ENCODE measurements at regions not wholly inside any gene's neighbourhood (a gene's known extent, or its start where the extent isn't known, plus 50 kb on each side); places are given as distances from the start of the nearest gene placed in this dataset.
A peak's percentile ranks its signal among the peaks of the same experiment; 100 is the strongest.

DNA sequence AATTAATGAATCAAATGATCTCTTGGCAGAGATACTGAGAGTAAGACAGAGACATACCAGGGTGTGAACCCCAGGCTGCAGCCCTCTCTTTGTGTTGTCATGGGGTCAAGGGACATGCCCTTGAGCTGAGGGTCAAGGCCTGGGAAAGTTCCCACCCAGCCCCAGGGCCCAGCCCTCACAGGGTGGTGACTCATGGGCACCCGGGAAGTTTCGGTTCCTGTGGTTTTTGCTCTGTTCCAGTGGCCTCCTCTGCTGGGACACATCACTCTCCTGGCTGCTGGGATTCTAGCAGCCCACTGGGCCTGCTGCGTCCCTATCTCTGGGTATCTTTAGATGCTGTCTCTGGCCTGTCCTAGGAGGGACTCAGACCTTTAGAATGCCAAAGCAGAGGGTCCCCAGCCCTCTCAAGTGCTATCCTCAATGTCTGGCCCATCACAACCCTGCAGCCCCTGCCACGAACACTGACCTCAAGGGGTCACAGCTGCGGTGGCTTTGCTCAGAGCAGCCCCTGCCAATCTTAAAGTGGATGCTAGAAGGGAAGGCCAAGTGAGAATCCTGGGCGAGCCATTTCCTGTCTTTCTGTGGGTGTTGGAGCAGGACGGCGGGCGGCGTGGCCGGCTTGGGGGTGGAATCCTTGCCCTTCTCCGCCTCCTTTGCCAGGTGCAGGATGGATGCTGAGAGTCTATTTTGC, 148.4 kb upstream of the TLE3 start:
- peak; percentile 80 for DNase-seq (ENCODE audit: low read depth)
- H3K4me3 ChIP-seq (ENCODE audit: low read depth, low read length) = no peak overlapping the region
- TF ChIP-seq MYC (IDR thresholded peaks at IDR 0.05; ENCODE audit: low read depth, low read length) (no peak), POLR2A (IDR thresholded peaks at IDR 0.05; ENCODE audit: extremely low read depth, insufficient read length) (no peak)
- TF ChIP-seq, protein P1, sequence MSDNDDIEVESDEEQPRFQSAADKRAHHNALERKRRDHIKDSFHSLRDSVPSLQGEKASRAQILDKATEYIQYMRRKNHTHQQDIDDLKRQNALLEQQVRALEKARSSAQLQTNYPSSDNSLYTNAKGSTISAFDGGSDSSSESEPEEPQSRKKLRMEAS (IDR thresholded peaks at IDR 0.05; ENCODE audit: low read depth, low read length) = no peak
- TF ChIP-seq, protein P2, sequence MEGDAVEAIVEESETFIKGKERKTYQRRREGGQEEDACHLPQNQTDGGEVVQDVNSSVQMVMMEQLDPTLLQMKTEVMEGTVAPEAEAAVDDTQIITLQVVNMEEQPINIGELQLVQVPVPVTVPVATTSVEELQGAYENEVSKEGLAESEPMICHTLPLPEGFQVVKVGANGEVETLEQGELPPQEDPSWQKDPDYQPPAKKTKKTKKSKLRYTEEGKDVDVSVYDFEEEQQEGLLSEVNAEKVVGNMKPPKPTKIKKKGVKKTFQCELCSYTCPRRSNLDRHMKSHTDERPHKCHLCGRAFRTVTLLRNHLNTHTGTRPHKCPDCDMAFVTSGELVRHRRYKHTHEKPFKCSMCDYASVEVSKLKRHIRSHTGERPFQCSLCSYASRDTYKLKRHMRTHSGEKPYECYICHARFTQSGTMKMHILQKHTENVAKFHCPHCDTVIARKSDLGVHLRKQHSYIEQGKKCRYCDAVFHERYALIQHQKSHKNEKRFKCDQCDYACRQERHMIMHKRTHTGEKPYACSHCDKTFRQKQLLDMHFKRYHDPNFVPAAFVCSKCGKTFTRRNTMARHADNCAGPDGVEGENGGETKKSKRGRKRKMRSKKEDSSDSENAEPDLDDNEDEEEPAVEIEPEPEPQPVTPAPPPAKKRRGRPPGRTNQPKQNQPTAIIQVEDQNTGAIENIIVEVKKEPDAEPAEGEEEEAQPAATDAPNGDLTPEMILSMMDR (IDR thresholded peaks at IDR 0.05; ENCODE audit: low read depth, low read length) = no peak

DNA sequence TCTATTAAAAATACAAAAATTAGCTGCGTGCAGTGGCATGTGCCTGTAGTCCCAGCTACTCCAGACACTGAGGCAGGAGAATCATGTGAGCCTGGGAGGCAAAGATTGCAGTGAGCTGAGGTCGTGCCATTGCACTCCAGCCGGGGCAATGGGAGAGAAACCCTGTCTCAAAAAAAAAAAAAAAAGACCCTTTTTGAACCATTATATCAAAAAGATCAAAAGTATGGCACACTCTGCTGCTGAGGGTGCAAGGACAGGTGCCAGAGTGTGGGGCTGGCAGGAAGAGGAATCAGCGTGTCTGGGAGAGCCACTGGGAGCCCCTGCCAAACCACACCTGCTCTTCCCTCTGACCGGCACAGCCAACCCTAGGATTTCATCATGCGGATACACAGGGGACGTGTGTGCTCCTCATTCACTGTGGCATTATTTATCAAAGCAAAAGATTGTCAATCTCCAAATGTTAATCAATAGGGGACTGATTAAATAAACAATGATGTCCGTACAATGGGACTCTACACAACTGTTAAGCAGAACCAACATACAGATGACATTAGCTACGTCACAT, 147.3 kb upstream of the TLE3 start:
- DNase-seq (ENCODE audit: low read depth) = no peak
- TF ChIP-seq, protein P2 (IDR thresholded peaks at IDR 0.05; ENCODE audit: low read depth, low read length) = no peak
- TF ChIP-seq POLR2A (IDR thresholded peaks at IDR 0.05; ENCODE audit: extremely low read depth, insufficient read length) (no peak), MYC (IDR thresholded peaks at IDR 0.05; ENCODE audit: low read depth, low read length) (no peak)
- TF ChIP-seq, protein P1 (IDR thresholded peaks at IDR 0.05; ENCODE audit: low read depth, low read length) = no peak
- H3K4me3 ChIP-seq (ENCODE audit: low read depth, low read length) = no peak overlapping the region

DNA sequence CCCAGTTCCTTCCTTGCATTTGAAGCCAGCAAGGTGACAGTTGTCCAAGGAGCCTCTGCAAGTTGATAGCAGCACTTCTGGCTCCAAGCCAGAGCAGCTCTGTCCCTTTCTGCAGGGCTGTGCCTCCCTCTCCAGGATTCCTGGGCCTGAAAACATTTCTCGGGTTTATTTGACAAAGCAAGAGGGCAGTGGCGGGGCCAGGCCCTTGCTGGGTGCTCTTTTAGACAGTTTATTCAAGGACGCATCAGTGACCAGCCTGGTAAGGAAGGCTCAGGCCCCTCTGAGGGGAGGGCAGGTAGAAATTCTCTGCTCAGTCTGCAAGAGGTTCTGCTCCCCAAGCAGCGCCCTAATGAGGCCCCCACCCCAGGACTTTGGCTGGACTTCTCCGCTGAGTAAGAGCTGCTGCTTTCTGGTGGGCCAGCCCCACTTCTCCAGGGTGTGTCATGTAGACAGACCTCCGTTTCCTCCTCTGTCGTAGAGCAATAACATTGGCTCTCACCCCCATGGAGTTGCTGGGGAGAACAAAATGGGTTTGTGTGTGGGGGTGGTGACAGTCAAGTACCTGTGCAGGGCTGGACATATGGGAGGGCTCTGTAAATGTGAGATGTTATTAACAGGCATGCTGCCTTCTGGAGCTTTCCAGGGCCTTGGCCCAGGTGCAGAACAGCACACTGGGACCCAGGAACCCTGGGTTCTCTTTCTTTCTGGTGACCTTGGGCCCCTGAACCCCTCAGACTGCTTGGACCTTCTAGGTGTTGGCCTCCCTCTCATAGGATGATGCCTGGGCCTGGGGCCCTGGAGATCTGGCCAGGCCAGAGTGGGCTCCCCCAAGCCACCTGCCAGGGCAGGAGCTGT, 146.2 kb upstream of the TLE3 start:
- no peak overlapping the region for H3K4me3 ChIP-seq (ENCODE audit: low read depth, low read length)
- TF ChIP-seq POLR2A (IDR thresholded peaks at IDR 0.05; ENCODE audit: extremely low read depth, insufficient read length) = no peak
- DNase-seq (ENCODE audit: low read depth) = no peak

DNA sequence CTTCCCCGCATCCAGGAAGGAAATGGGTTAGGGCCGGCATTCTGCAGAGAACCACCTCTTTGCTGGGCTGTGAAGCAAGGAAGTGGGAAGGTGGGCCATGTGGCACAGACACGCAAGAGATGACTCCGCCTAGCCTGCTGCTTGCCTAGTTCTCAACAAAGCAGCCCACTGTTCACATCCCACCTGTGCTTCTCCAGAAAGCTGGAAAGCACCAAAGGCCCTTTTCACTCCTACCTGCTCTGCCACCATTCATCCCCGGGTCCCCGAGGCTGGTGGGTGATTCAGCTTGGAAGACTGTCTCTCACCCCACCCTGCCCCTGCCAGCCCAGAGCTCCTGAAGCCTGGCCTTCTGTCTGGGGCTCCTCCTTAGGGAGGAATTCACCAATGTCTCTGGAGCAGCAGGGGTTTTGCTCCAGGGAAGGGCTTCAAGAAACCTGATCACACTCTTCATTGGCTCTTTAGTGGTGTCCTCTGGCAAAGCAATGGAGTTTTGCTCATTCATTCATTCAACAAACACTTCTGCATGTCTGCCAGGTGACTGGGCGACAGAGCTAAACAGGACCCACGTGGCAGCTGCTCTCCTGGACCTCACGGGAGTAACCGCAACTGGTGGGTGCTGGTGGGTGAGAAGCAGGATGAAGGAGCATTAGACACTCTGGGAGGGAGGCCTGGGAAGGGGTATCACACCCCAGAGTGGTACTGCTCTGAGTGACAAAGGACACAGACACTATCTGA, 145.4 kb upstream of the TLE3 start:
- no peak for DNase-seq (ENCODE audit: low read depth)
- no peak overlapping the region for H3K4me3 ChIP-seq (ENCODE audit: low read depth, low read length)
- no peak for TF ChIP-seq POLR2A (IDR thresholded peaks at IDR 0.05; ENCODE audit: extremely low read depth, insufficient read length)
- TF ChIP-seq, protein P1 (IDR thresholded peaks at IDR 0.05; ENCODE audit: low read depth, low read length) = no peak
- TF ChIP-seq, protein P2 (IDR thresholded peaks at IDR 0.05; ENCODE audit: low read depth, low read length) = no peak
- TF ChIP-seq MYC (IDR thresholded peaks at IDR 0.05; ENCODE audit: low read depth, low read length) = no peak

DNA sequence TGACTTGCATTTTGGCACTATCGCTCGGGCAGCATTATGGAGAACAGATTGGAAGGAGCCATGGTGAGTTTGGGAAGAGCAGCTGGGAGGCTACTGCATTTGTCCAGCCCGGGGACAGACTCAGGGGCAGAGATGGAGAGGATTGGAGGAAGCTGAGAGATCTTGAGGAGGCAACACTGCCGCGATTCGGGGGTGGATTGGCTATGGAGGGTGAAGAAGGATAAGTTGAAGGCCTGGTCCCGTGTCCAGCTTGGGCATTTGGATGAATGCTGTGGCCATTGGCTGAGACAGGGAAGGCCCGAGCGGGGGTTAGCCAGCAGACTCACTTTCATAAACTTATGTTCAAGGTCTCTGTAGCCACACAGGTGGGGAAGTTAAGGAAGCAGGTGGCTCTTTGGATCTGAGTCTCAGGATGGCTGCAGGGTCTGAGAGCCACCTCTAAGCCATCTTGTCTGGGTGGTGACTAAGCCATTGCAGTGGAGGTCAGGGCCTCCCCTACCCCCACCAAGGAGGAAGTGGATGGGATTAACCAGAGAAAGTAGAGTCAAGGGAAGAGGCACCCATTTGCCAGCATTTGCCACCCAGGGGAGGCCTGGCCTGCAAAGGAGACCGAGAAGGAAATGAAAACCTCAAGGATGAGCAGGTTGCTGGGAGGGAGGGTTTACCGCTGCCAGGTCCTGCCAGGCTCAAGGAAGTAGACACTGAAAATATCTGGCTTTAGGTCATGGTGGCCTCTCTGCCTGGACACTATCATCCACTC, 144.0 kb upstream of the TLE3 start:
- no peak overlapping the region for H3K4me3 ChIP-seq (ENCODE audit: low read depth, low read length)
- DNase-seq (ENCODE audit: low read depth) = peak; percentile 73
- TF ChIP-seq, protein P2 (IDR thresholded peaks at IDR 0.05; ENCODE audit: low read depth, low read length) = no peak
- TF ChIP-seq, protein P1 (IDR thresholded peaks at IDR 0.05; ENCODE audit: low read depth, low read length) = no peak
- TF ChIP-seq POLR2A (IDR thresholded peaks at IDR 0.05; ENCODE audit: extremely low read depth, insufficient read length) = no peak
- no peak for TF ChIP-seq MYC (IDR thresholded peaks at IDR 0.05; ENCODE audit: low read depth, low read length)
